Lung (tissue), 11 donors: ENCODE measurements at regions not wholly inside any gene's neighbourhood (a gene's known extent, or its start where the extent isn't known, plus 50 kb on each side); places are given as distances from the start of the nearest gene placed in this dataset.

Source experiments
- ATAC-seq: fragments of 200-7000 bp; cut with Tn5 transposase; one replicate; pipeline ENCODE4 v1.9.1; 2020; ENCODE audit warnings: moderate number of reproducible peaks; ENCODE audit not compliant: insufficient read depth, low FRiP score
- DNase-seq, 3 donors: peaks; one replicate each; pipeline ENCODE4 v3.0.0-alpha.2; 2013 to 2017
- H3K27ac ChIP-seq, 2 donors: one replicate each; pipeline ENCODE4 v1.5.1; 2013; ENCODE audit warnings: mild to moderate bottlenecking in 2 of 2, moderate library complexity in 2 of 2, control low read depth in 1 of 2, inconsistent platforms in 1 of 2, low read depth in 1 of 2, low read length in 1 of 2
- H3K27me3 ChIP-seq, 3 donors: one replicate each; pipeline ENCODE4 v1.5.1; 2013; ENCODE audit warnings: low read length in 2 of 3; ENCODE audit not compliant: control insufficient read depth in 3 of 3, insufficient read depth in 3 of 3
- H3K36me3 ChIP-seq, 4 donors: one replicate each; pipeline ENCODE4 v1.5.1; 2013; ENCODE audit warnings: low read length in 4 of 4, mild to moderate bottlenecking in 1 of 4, moderate library complexity in 1 of 4; ENCODE audit not compliant: control insufficient read depth in 4 of 4, insufficient read depth in 4 of 4
- H3K4me1 ChIP-seq, 5 donors: one replicate each; pipeline ENCODE4 v1.5.1; 2013; ENCODE audit warnings: low read length in 5 of 5, mild to moderate bottlenecking in 2 of 5, moderate library complexity in 1 of 5; ENCODE audit not compliant: control insufficient read depth in 5 of 5, insufficient read depth in 5 of 5
- H3K4me3 ChIP-seq: one replicate; pipeline ENCODE4 v1.5.1; 2013; ENCODE audit warnings: mild to moderate bottlenecking, control low read depth, moderate library complexity
- H3K9ac ChIP-seq, 2 donors: one replicate each; pipeline ENCODE4 v1.5.1; 2013; ENCODE audit warnings: low read length in 2 of 2, control low read depth in 1 of 2; ENCODE audit not compliant: insufficient read depth in 1 of 2
- H3K9me3 ChIP-seq, 4 donors: one replicate each; pipeline ENCODE4 v1.5.1; 2013; ENCODE audit warnings: low read length in 3 of 4, mild to moderate bottlenecking in 1 of 4, moderate library complexity in 1 of 4; ENCODE audit not compliant: control insufficient read depth in 4 of 4, insufficient read depth in 3 of 4
- CTCF ChIP-seq: IDR thresholded peaks from 2 replicates; pipeline ENCODE4 v1.5.1; 2012; ENCODE audit warnings: mild to moderate bottlenecking; ENCODE audit errors: control extremely low read depth, extremely low read depth
- WGBS, 2 donors: extraction: QIAGEN DNeasy Blood & Tissue Kit; methylation state at CpG; one replicate each; pipeline ENCODE4 v1.1.7; 2013; 5-methylcytosine and 5-hydroxymethylcytosine counted together
- donor health status: control.
- donor health status: control.
- donor health status: Bipolar disorder and iron deficiency.
- donor health status: healthy.
- donor health status: DM: yes; HTN: yes; CAD: no.

- H3K4me1 ChIP-seq, result peaks cover 0 to 25% (median 4%) of the 10 kb centered on the region in 5 donors
- ATAC-seq (no peak), DNase-seq (no peak)
- H3K9me3 ChIP-seq, result no peaks in the 10 kb centered on the region
- no peak for TF ChIP-seq CTCF
- 79 to 91% methylated on average over 8 of the region's 8 CpGs for WGBS, 2 donors
- no peak overlapping the region for H3K9ac ChIP-seq
- no peak overlapping the region for H3K4me3 ChIP-seq
- H3K27me3 ChIP-seq, result no peaks in the 10 kb centered on the region
- no peak overlapping the region for H3K27ac ChIP-seq
- no peaks in the 10 kb centered on the region for H3K36me3 ChIP-seq
Observed at GRCh38 chr5:17151686-17152085, 65.7 kb upstream of the BASP1 start.

- Histone ChIP-seq H3K9me3 (peaks cover 0 to 2% (median 0%) of the 10 kb centered on the region in 4 donors), H3K36me3 (no peaks in the 10 kb centered on the region), H3K4me1 (peaks cover 0 to 9% (median 0%) of the 10 kb centered on the region in 5 donors), H3K9ac (no peak overlapping the region), H3K4me3 (no peak overlapping the region), H3K27ac (no peak overlapping the region), H3K27me3 (no peaks in the 10 kb centered on the region)
- WGBS, 2 donors, result 77 to 78% methylated on average over 5 of the region's 5 CpGs
- ATAC-seq, result no peak
- TF ChIP-seq CTCF, result no peak
- DNase-seq, result no peak
Observed at GRCh38 chr5:17154211-17154996, 63.0 kb upstream of the BASP1 start.

- H3K9me3 ChIP-seq, result peaks cover 0 to 2% (median 0%) of the 10 kb centered on the region in 4 donors
- WGBS, 2 donors, result 83 to 99% methylated on average over 4 of the region's 4 CpGs
- no peak for ATAC-seq
Observed at GRCh38 chr5:17156463-17156862, 61.0 kb upstream of the BASP1 start.

More at GRCh38 chr5:17156463-17156862, 61.0 kb upstream of the BASP1 start:
- DNase-seq, result no peak
- Histone ChIP-seq H3K27ac (no peak overlapping the region), H3K9ac (no peak overlapping the region), H3K27me3 (no peaks in the 10 kb centered on the region), H3K36me3 (no peaks in the 10 kb centered on the region), H3K4me1 (peaks cover 0 to 9% (median 0%) of the 10 kb centered on the region in 5 donors), H3K4me3 (no peak overlapping the region)
- TF ChIP-seq CTCF, result no peak
